H1 (cell line): ENCODE measurements at regions not wholly inside any gene's neighbourhood (a gene's known extent, or its start where the extent isn't known, plus 50 kb on each side); places are given as distances from the start of the nearest gene placed in this dataset.

Experiments
- CEBPB ChIP-seq: IDR thresholded peaks from 2 replicates; pipeline ENCODE4 v1.6.1; 2012; ENCODE audit warnings: low read depth, low read length
- EZH2 ChIP-seq: fragments of 200-600 bp; sonication (generic); IDR thresholded peaks from 2 replicates; pipeline ENCODE4 v1.7.1; 2012; ENCODE audit warnings: low read depth, mild to moderate bottlenecking, moderate library complexity, low read length, inconsistent platforms; ENCODE audit not compliant: severe bottlenecking
- GABPA ChIP-seq: IDR thresholded peaks from 2 replicates; pipeline ENCODE4 v1.6.1; 2011; ENCODE audit warnings: mild to moderate bottlenecking, low read length, moderate library complexity, borderline replicate concordance; ENCODE audit not compliant: insufficient read depth
- HDAC2 ChIP-seq, 2 experiments: fragments of 300-600 bp in 1 of 2; sonication (generic) in 1 of 2; IDR thresholded peaks; 2 replicates each; pipeline ENCODE4 v1.6.1; 2011 to 2012; ENCODE audit warnings: low read depth in 2 of 2, low read length in 2 of 2, mild to moderate bottlenecking in 2 of 2, moderate library complexity in 2 of 2, borderline replicate concordance in 1 of 2, inconsistent platforms in 1 of 2
- JUND ChIP-seq: IDR thresholded peaks from 2 replicates; pipeline ENCODE4 v1.6.1; 2011; ENCODE audit warnings: mild to moderate bottlenecking, improper control_type of control experiment, low read length
- POLR2A ChIP-seq, 2 experiments: IDR thresholded peaks; 1 replicate in 1 of 2; 2 replicates in 1 of 2; pipeline ENCODE4 v1.6.1; 2011; ENCODE audit warnings: low read depth in 2 of 2, low read length in 2 of 2, mild to moderate bottlenecking in 2 of 2; ENCODE audit errors: control extremely low read depth in 1 of 2
- SP2 ChIP-seq: IDR thresholded peaks from 2 replicates; pipeline ENCODE4 v1.6.1; 2012; ENCODE audit warnings: mild to moderate bottlenecking, low read length, inconsistent platforms
- TBP ChIP-seq: IDR thresholded peaks from 2 replicates; pipeline ENCODE4 v1.6.1; 2011; ENCODE audit warnings: low read depth, low read length, improper control_type of control experiment
- TF ChIP-seq, protein P1 (sequence below), 3 experiments: IDR thresholded peaks; 1 replicate in 2 of 3; 2 replicates in 1 of 3; pipeline versions ENCODE4 v1.5.1 to v1.6.1; 2011; ENCODE audit warnings: low read length in 3 of 3, mild to moderate bottlenecking in 3 of 3, inconsistent platforms in 2 of 3, low read depth in 1 of 3, moderate library complexity in 1 of 3; ENCODE audit not compliant: insufficient read depth in 1 of 3; ENCODE audit errors: control extremely low read depth in 1 of 3
- TF ChIP-seq, protein P2 (sequence below): fragments of 300-600 bp; sonication (generic); IDR thresholded peaks from 2 replicates; pipeline ENCODE4 v1.7.1; 2012; ENCODE audit warnings: low read length, moderate library complexity, mild to moderate bottlenecking, inconsistent platforms; ENCODE audit not compliant: insufficient replicate concordance

DNA sequence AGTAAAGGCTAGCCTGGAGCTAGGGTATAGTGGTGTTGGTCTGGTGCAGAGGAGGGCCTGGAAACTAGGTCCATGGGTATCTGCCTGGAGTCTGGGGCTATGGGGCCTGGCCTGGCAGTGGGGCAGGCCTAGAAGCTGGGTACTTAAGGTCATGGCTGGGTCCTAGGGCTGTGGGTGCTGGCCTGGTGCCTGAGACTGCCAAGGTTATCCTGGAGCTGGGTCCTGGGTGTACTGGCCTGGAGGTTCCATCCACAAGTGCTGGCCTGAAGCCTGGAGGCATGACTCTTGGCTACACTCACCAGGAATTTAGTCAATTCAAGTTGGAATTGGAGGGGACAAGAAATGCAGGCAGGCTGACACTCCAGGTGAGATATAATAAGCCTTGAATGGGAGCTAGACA lies 108.4 kb upstream of the ZCCHC13 start:
- no peak for TF ChIP-seq TBP
- TF ChIP-seq HDAC2 (IDR thresholded peaks at IDR 0.05; ENCODE audit: borderline replicate concordance in 1 of 2, low read depth in 2 of 2, low read length in 2 of 2), result no peak
- no peak for TF ChIP-seq JUND
- TF ChIP-seq, protein P1, sequence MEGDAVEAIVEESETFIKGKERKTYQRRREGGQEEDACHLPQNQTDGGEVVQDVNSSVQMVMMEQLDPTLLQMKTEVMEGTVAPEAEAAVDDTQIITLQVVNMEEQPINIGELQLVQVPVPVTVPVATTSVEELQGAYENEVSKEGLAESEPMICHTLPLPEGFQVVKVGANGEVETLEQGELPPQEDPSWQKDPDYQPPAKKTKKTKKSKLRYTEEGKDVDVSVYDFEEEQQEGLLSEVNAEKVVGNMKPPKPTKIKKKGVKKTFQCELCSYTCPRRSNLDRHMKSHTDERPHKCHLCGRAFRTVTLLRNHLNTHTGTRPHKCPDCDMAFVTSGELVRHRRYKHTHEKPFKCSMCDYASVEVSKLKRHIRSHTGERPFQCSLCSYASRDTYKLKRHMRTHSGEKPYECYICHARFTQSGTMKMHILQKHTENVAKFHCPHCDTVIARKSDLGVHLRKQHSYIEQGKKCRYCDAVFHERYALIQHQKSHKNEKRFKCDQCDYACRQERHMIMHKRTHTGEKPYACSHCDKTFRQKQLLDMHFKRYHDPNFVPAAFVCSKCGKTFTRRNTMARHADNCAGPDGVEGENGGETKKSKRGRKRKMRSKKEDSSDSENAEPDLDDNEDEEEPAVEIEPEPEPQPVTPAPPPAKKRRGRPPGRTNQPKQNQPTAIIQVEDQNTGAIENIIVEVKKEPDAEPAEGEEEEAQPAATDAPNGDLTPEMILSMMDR (IDR thresholded peaks at IDR 0.05; ENCODE audit: control extremely low read depth in 1 of 3, insufficient read depth in 1 of 3, low read depth in 1 of 3, low read length in 3 of 3), result no peak
- no peak for TF ChIP-seq GABPA
- no peak for TF ChIP-seq CEBPB
- no peak for TF ChIP-seq EZH2
- TF ChIP-seq, protein P2, sequence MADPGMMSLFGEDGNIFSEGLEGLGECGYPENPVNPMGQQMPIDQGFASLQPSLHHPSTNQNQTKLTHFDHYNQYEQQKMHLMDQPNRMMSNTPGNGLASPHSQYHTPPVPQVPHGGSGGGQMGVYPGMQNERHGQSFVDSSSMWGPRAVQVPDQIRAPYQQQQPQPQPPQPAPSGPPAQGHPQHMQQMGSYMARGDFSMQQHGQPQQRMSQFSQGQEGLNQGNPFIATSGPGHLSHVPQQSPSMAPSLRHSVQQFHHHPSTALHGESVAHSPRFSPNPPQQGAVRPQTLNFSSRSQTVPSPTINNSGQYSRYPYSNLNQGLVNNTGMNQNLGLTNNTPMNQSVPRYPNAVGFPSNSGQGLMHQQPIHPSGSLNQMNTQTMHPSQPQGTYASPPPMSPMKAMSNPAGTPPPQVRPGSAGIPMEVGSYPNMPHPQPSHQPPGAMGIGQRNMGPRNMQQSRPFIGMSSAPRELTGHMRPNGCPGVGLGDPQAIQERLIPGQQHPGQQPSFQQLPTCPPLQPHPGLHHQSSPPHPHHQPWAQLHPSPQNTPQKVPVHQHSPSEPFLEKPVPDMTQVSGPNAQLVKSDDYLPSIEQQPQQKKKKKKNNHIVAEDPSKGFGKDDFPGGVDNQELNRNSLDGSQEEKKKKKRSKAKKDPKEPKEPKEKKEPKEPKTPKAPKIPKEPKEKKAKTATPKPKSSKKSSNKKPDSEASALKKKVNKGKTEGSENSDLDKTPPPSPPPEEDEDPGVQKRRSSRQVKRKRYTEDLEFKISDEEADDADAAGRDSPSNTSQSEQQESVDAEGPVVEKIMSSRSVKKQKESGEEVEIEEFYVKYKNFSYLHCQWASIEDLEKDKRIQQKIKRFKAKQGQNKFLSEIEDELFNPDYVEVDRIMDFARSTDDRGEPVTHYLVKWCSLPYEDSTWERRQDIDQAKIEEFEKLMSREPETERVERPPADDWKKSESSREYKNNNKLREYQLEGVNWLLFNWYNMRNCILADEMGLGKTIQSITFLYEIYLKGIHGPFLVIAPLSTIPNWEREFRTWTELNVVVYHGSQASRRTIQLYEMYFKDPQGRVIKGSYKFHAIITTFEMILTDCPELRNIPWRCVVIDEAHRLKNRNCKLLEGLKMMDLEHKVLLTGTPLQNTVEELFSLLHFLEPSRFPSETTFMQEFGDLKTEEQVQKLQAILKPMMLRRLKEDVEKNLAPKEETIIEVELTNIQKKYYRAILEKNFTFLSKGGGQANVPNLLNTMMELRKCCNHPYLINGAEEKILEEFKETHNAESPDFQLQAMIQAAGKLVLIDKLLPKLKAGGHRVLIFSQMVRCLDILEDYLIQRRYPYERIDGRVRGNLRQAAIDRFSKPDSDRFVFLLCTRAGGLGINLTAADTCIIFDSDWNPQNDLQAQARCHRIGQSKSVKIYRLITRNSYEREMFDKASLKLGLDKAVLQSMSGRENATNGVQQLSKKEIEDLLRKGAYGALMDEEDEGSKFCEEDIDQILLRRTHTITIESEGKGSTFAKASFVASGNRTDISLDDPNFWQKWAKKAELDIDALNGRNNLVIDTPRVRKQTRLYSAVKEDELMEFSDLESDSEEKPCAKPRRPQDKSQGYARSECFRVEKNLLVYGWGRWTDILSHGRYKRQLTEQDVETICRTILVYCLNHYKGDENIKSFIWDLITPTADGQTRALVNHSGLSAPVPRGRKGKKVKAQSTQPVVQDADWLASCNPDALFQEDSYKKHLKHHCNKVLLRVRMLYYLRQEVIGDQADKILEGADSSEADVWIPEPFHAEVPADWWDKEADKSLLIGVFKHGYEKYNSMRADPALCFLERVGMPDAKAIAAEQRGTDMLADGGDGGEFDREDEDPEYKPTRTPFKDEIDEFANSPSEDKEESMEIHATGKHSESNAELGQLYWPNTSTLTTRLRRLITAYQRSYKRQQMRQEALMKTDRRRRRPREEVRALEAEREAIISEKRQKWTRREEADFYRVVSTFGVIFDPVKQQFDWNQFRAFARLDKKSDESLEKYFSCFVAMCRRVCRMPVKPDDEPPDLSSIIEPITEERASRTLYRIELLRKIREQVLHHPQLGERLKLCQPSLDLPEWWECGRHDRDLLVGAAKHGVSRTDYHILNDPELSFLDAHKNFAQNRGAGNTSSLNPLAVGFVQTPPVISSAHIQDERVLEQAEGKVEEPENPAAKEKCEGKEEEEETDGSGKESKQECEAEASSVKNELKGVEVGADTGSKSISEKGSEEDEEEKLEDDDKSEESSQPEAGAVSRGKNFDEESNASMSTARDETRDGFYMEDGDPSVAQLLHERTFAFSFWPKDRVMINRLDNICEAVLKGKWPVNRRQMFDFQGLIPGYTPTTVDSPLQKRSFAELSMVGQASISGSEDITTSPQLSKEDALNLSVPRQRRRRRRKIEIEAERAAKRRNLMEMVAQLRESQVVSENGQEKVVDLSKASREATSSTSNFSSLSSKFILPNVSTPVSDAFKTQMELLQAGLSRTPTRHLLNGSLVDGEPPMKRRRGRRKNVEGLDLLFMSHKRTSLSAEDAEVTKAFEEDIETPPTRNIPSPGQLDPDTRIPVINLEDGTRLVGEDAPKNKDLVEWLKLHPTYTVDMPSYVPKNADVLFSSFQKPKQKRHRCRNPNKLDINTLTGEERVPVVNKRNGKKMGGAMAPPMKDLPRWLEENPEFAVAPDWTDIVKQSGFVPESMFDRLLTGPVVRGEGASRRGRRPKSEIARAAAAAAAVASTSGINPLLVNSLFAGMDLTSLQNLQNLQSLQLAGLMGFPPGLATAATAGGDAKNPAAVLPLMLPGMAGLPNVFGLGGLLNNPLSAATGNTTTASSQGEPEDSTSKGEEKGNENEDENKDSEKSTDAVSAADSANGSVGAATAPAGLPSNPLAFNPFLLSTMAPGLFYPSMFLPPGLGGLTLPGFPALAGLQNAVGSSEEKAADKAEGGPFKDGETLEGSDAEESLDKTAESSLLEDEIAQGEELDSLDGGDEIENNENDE, result no peak
- TF ChIP-seq POLR2A (IDR thresholded peaks at IDR 0.05; ENCODE audit: control extremely low read depth in 1 of 2, low read depth in 2 of 2, low read length in 2 of 2), result no peak
- TF ChIP-seq SP2, result no peak
